HepG2 (cell line): ENCODE measurements at regions not wholly inside any gene's neighbourhood (a gene's known extent, or its start where the extent isn't known, plus 50 kb on each side); places are given as distances from the start of the nearest gene placed in this dataset.

ENCODE experiments used
- ATF3 ChIP-seq: sonication (generic); formaldehyde crosslinking; IDR thresholded peaks from 2 replicates; pipeline ENCODE4 v1.4.0; 2020; ENCODE audit warnings: missing genetic modification reagents
- BHLHE40 ChIP-seq: IDR thresholded peaks from 2 replicates; pipeline ENCODE4 v1.6.1; 2011; ENCODE audit warnings: low read length, improper control_type of control experiment
- JUND ChIP-seq: sonication (generic); formaldehyde crosslinking; IDR thresholded peaks from 2 replicates; pipeline ENCODE4 v1.8.0; 2022; ENCODE audit warnings: mild to moderate bottlenecking, missing genetic modification reagents
- POLR2AphosphoS2 ChIP-seq: IDR thresholded peaks from 2 replicates; pipeline ENCODE4 v1.6.1; 2011; ENCODE audit warnings: low read depth, low read length, improper control_type of control experiment
- ZBTB26 ChIP-seq: IDR thresholded peaks from 2 replicates; pipeline ENCODE4 v1.6.1; 2016; ENCODE audit warnings: missing compliant biosample characterization, missing genetic modification reagents, borderline replicate concordance

GRCh38 chr4:138561906-138562305, 319.8 kb upstream of the SLC7A11 start:
- TF ChIP-seq ATF3 = no peak
- no peak for TF ChIP-seq JUND (CRISPR knock-in tag)
- no peak for TF ChIP-seq POLR2AphosphoS2
- no peak for TF ChIP-seq ZBTB26
- no peak for TF ChIP-seq BHLHE40
